ENCODE measurements at regions not wholly inside any gene's neighbourhood (a gene's known extent, or its start where the extent isn't known, plus 50 kb on each side); places are given as distances from the start of the nearest gene placed in this dataset.

DNA sequence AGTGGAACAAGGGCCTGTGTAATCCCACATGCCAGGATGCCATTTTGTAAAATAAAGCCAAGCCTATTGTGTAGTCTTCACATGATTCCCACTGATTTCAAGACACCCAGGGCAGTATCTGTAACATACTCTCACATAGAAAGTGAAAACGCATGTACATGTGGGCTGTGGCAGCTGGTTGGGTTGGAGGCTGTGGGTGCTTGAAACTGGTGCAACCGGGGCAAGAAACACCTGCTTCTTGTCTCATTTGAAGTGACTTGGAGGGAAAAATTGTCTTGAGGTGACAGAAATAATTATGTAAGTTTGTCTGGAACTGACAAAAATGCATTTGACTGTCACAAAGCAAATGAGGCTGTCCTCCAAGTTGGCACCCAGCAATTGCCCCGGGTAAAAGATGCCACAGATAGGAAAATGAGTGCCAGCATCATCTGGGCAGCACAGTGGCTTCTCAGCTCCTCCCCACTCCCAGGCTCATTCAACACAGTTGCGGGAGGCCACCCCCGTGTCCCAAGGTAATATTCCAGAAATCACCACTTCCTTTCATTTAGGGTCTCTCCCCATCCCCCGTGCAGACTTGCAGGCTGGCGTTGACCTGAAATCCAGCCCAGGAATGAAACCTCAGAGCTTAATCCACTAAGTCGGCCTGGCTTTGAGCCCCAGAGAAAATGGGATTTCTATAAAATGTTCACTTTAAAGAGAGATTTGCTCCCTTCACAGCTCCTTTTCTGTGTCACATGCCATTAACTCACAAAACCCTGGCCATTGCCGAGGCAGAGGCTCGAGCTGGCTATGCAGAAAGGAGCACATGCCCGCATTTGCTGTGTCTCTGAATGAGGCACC, 293.9 kb upstream of the PARD3B start (continued):
- TF ChIP-seq ZNF600 (tag by site-specific recombination; IDR thresholded peaks at IDR 0.05): no peak
- no peak for TF ChIP-seq ZNF560 (tag by site-specific recombination; IDR thresholded peaks at IDR 0.05; ENCODE audit: borderline replicate concordance)
- TF ChIP-seq ZNF776 (tag by site-specific recombination; IDR thresholded peaks at IDR 0.05; ENCODE audit: borderline replicate concordance): no peak
- TF ChIP-seq, protein P1, sequence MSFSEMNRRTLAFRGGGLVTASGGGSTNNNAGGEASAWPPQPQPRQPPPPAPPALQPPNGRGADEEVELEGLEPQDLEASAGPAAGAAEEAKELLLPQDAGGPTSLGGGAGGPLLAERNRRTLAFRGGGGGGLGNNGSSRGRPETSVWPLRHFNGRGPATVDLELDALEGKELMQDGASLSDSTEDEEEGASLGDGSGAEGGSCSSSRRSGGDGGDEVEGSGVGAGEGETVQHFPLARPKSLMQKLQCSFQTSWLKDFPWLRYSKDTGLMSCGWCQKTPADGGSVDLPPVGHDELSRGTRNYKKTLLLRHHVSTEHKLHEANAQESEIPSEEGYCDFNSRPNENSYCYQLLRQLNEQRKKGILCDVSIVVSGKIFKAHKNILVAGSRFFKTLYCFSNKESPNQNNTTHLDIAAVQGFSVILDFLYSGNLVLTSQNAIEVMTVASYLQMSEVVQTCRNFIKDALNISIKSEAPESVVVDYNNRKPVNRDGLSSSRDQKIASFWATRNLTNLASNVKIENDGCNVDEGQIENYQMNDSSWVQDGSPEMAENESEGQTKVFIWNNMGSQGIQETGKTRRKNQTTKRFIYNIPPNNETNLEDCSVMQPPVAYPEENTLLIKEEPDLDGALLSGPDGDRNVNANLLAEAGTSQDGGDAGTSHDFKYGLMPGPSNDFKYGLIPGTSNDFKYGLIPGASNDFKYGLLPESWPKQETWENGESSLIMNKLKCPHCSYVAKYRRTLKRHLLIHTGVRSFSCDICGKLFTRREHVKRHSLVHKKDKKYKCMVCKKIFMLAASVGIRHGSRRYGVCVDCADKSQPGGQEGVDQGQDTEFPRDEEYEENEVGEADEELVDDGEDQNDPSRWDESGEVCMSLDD (tag by site-specific recombination; IDR thresholded peaks at IDR 0.05): no peak
- no peak for TF ChIP-seq ZNF324 (tag by site-specific recombination; IDR thresholded peaks at IDR 0.05)
- TF ChIP-seq ZNF426 (tag by site-specific recombination; IDR thresholded peaks at IDR 0.05): no peak
- TF ChIP-seq ZNF558 (tag by site-specific recombination; IDR thresholded peaks at IDR 0.05): no peak
- TF ChIP-seq, protein P2, sequence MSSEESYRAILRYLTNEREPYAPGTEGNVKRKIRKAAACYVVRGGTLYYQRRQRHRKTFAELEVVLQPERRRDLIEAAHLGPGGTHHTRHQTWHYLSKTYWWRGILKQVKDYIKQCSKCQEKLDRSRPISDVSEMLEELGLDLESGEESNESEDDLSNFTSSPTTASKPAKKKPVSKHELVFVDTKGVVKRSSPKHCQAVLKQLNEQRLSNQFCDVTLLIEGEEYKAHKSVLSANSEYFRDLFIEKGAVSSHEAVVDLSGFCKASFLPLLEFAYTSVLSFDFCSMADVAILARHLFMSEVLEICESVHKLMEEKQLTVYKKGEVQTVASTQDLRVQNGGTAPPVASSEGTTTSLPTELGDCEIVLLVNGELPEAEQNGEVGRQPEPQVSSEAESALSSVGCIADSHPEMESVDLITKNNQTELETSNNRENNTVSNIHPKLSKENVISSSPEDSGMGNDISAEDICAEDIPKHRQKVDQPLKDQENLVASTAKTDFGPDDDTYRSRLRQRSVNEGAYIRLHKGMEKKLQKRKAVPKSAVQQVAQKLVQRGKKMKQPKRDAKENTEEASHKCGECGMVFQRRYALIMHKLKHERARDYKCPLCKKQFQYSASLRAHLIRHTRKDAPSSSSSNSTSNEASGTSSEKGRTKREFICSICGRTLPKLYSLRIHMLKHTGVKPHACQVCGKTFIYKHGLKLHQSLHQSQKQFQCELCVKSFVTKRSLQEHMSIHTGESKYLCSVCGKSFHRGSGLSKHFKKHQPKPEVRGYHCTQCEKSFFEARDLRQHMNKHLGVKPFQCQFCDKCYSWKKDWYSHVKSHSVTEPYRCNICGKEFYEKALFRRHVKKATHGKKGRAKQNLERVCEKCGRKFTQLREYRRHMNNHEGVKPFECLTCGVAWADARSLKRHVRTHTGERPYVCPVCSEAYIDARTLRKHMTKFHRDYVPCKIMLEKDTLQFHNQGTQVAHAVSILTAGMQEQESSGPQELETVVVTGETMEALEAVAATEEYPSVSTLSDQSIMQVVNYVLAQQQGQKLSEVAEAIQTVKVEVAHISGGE (tag by site-specific recombination; conservative IDR thresholded peaks at IDR 0.05; ENCODE audit: low read depth): no peak

DNA sequence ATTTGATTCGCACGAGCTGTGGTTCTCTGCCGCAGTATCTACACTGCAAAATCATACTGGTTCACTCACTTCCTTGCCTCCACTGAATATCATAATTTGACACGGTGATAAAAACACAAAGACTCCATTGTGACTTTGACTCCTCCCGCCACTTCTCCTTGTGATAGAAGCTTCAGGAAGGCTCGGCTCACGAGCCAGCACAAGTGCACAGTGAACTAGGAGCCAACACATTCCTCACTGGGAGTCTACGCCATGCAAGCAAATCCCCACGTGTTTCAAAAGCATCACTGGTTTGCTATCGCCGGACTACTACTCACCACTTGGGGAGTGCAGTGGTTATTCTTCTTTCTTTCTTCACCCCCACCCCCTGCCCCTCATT, 293.3 kb upstream of the PARD3B start:
- TF ChIP-seq, protein P3, sequence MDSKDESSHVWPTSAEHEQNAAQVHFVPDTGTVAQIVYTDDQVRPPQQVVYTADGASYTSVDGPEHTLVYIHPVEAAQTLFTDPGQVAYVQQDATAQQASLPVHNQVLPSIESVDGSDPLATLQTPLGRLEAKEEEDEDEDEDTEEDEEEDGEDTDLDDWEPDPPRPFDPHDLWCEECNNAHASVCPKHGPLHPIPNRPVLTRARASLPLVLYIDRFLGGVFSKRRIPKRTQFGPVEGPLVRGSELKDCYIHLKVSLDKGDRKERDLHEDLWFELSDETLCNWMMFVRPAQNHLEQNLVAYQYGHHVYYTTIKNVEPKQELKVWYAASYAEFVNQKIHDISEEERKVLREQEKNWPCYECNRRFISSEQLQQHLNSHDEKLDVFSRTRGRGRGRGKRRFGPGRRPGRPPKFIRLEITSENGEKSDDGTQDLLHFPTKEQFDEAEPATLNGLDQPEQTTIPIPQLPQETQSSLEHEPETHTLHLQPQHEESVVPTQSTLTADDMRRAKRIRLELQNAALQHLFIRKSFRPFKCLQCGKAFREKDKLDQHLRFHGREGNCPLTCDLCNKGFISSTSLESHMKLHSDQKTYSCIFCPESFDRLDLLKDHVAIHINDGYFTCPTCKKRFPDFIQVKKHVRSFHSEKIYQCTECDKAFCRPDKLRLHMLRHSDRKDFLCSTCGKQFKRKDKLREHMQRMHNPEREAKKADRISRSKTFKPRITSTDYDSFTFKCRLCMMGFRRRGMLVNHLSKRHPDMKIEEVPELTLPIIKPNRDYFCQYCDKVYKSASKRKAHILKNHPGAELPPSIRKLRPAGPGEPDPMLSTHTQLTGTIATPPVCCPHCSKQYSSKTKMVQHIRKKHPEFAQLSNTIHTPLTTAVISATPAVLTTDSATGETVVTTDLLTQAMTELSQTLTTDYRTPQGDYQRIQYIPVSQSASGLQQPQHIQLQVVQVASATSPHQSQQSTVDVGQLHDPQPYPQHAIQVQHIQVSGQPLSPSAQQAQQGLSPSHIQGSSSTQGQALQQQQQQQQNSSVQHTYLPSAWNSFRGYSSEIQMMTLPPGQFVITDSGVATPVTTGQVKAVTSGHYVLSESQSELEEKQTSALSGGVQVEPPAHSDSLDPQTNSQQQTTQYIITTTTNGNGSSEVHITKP (tag by site-specific recombination; IDR thresholded peaks at IDR 0.05): no peak
- no peaks in the 10 kb centered on the region for H3K36me3 ChIP-seq (ENCODE audit: control insufficient read depth in 2 of 2, insufficient read depth in 1 of 2, low read length in 2 of 2)
- no peaks in the 10 kb centered on the region; the same call in 1 of the 2 replicates for H3K4me1 ChIP-seq (ENCODE audit: control insufficient read depth, insufficient read depth, low read length)
- ChIA-PET POLR2A (no interaction called here), CTCF (interaction anchor here (0.7 to 1.9 kb wide), 2 partner anchors 11 to 179 kb away, joined by 4 to 5 read pairs; no protein-coding TSS in a partner anchor)
- H3K9me3 ChIP-seq (ENCODE audit: control insufficient read depth, insufficient read depth, low read depth, low read length): no peaks in the 10 kb centered on the region
- no peak overlapping the region for H3K4me3 ChIP-seq (ENCODE audit: low read depth, low read length)
- no peak overlapping the region for H3K27ac ChIP-seq (ENCODE audit: extremely low read depth, low read depth, low read length)

DNA sequence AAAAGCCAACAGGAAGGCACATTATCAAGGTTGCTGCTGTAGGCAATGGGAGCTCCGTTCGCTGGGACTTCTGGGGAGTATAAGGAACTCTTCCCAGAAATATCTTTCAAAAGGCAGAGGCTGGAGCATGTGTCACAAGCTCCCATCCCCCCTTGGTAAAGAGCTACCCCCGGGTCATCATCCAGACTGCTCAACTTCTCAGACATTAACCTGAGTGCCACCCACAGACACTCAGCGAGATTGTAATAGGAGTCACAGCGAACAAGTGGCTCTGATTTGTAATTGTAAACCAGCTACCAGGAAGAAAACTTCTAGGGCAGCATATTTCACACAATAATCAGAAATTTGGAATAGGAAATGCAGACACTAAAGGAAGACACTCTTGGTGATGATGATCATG, 290.2 kb upstream of the PARD3B start:
- Histone ChIP-seq H3K36me3 (ENCODE audit: control insufficient read depth in 2 of 2, insufficient read depth in 1 of 2, low read length in 2 of 2) (no peaks in the 10 kb centered on the region), H3K4me1 (ENCODE audit: control insufficient read depth, insufficient read depth, low read length) (no peaks in the 10 kb centered on the region; the same call in 1 of the 2 replicates), H3K27ac (ENCODE audit: extremely low read depth, low read depth, low read length) (no peak overlapping the region), H3K4me3 (ENCODE audit: low read depth, low read length) (no peak overlapping the region), H3K9me3 (ENCODE audit: control insufficient read depth, insufficient read depth, low read depth, low read length) (no peaks in the 10 kb centered on the region)
- ChIA-PET CTCF (interaction anchor here (0.6 to 1.4 kb wide), 4 partner anchors 12 to 1681 kb away, joined by 3 to 5 read pairs (median 4); no protein-coding TSS in a partner anchor), POLR2A (no interaction called here)
- no peak for TF ChIP-seq ZNF426 (tag by site-specific recombination; IDR thresholded peaks at IDR 0.05)
- TF ChIP-seq ZFHX2 (tag by site-specific recombination; conservative IDR thresholded peaks at IDR 0.05): 0 out of 2 replicates have a peak, but pooled peaks have one; percentile 13
- no peak for TF ChIP-seq GLIS1 (tag by site-specific recombination; IDR thresholded peaks at IDR 0.05)
- TF ChIP-seq ZNF561 (tag by site-specific recombination; IDR thresholded peaks at IDR 0.05; ENCODE audit: borderline replicate concordance): no peak
- no peak for TF ChIP-seq ZNF707 (tag by site-specific recombination; IDR thresholded peaks at IDR 0.05)

All from HEK293 (cell line).